NCI-H128 (cell line): ENCODE measurements at regions not wholly inside any gene's neighbourhood (a gene's known extent, or its start where the extent isn't known, plus 50 kb on each side); places are given as distances from the start of the nearest gene placed in this dataset.
"Not testable (repeated sequence)": the region's sequence is repeated elsewhere in the genome, so short reads cannot be mapped to it uniquely, and the experiment has no call there.

ENCODE experiments used
- DNase-seq: peaks from one replicate; lab custom pipeline; 2025; ENCODE audit not compliant: unreplicated experiment; lab: John Stamatoyannopoulos, UW

DNA sequence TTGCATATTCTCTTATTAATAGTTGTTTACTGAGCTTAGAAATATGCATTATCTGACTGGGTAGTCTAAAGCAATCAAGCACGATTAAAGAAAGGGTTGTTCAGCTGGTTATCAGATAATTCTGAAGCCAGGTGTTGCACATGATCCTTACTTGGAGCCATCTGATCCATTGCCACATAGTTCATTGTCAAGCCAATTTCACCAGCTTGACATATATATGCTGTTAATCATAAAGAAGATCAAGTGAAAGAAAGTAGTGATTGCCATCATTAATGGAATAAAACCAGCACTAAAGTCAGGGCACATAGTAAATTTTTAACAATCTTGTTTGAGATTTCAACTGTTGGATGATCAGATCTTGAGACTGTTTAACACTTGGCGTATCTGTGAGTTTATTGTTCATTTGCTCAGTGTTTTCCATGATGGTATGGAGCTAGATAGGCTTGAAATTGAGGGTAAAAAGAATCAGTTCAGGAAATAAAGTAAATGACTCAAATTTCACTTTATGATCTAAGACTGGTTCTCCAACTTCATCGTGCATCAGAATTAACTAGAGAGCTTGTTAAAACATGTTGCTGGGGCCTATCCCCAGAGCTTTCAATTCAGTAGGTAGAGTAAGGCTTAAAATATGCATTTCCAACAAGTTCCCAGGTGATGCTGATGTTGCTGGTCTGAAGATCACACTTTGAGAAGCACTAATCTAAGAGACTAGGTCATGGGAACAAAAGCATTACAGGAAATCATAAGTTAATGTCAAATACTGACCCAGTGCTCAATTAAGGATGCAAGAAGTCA lies 539.6 kb downstream of the SATB2 start:
- no peak for DNase-seq

DNA sequence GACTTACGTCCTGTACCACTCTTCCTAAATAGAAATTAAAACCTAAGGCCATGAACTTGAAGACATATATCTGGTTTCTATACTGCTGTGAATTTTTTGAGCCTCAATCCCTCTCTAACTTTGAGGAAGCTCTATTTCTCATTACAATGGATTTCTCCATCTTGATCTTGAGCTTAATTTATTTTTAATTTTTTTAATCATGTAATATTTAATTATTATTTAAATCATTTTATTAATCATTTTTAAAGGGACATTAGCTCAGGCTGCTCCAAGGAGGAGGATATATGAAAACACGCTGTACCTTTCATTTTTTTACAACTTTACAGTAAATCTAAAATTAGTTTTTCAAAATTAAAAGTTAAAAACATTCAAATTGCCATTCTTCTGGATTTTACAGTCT lies 540.5 kb downstream of the SATB2 start:
- no peak for DNase-seq

DNA sequence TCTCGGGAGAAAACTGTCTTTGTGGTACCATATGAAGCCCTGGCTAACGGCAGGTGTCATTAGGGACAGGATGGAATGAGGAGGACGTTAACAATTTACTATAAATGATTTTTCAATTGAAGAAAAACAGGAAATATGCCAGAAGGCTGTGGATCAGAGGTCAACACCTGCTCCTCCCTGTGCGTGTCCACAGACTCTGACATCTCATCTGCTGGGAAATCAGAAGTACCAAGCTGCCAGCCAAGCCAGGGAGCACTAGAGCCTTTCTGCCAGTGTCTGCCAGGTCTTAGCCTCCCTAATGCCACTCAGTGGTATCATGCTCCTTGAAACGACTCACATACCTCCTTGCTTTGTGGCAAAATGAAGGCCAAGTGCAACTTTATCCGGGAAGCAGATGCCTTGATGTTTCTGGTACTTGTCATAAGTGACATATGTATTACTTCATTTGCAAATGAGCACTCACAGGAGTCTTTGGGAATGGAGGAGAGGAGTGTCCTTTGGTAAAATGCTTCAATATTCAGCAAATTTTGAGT lies 541.1 kb downstream of the SATB2 start:
- no peak for DNase-seq

DNA sequence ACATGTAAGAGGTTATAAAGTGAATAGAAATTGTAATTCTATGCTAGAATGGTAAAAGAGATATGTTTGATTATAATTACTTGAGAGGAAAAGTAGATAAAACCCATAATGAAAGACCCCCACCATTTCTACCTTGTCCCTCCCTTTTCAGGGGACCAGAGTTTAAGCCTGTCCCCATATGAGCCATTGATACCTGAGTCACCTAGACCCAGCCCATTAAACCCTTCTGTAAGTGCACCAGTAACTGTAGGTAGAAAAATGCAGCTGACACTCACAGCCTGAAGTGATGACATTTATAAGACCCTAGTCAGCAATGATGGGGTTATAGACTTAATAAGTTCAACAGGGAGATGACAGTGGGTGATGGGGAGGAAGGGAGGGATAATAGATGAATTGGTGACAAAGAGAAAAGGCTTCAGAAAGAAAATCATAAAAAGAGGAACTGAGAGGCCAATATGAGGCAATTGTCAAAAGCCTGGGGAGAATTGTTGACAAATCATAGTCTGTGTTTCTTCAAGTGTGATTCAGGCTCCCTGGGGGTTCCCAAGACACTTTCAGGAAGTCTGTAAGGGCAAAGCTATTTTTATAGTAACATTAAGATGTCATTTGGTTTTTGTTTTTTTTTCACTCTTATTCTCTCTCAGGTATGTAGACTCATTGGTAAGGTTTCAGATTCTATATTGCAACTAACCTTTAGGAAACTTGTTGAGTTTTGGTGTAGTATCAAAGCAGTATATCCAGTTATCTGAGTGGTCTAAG lies 544.2 kb downstream of the SATB2 start:
- no peak for DNase-seq

DNA sequence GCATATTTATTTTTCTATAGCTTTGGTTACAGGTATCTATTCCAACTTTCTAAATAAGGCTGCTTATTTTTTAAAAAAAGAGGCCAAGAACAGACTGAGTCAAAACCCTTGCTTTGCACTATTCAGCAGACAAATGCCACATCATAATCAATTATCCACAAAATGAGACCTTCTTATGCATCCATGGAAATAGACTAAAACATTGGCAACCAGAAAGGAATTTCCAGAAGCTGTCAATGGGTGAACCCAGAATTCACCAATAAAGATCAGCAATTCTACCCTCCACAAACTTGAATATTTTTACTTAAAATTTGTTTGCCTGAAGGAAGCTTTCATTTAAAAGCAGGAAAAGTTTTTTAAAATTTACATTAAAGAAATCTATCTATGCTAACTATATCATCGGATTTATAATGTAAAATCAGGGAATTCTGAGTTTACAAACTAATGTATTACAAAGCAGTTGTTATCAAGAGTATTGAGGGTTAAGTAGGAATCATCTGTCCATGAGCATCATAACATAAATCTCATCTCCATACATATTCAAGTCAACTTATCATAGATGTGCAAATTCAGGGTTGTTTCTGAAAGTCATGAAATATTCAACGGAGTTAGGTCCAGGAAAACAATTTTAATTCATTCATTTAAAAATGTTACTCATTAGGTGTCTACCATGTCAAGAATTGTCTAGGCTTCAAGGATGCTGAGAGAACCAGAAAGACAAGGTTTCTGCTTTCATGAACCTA lies 548.0 kb downstream of the SATB2 start:
- no peak for DNase-seq

DNA sequence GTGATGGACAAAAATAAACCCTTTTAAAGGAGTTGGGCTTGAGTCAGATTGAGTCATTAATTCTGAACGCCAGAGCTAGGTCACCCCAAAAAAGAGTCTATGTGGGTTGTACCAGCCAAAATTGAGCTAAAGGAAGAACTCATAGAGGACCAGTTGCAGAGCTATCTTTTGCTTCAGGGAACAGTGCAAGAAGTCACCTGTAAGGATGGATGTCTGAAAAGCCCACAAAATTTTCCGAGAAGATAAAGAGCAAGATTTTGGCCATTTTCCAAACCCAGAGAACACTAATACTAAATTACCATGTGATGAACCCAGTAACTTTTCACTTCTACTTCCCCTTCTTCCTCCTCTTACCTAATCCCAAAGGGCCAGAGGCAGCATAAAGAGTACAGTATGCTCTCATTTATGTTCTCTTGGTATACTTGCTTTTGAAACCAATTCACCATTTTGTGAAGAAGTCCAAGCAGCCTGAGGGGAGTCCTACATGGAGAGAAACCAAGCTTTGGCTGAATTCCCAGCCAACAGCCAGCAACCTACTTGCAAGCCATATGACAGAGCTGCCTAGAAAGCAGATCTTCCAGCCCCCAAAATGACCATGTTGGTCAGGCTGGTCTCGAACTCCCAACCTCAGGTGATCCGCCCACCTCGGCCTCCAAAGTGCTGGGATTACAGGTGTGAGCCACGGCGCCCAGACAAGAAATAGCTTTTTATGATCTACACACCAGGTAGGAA lies 551.7 kb downstream of the SATB2 start:
- no peak for DNase-seq

DNA sequence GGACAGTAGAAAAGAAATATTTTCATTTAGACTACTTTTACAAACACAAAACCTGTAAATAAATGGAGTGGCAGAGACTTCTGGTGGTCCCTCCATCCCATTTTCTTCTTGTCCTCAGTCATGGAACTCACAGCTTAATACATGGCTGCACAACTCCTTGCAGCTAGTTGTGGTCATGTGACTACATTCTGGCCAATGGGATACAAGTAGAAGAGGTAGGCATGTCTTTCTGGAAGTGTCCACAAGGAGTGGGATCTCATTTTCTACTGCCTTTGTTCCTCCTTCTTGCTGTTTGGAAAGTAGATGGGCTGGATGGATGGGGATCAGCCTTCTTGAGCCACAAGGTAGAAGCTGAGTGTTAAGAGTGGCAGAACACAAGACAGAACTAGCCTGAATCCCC lies 555.8 kb downstream of the SATB2 start:
- no peak for DNase-seq

DNA sequence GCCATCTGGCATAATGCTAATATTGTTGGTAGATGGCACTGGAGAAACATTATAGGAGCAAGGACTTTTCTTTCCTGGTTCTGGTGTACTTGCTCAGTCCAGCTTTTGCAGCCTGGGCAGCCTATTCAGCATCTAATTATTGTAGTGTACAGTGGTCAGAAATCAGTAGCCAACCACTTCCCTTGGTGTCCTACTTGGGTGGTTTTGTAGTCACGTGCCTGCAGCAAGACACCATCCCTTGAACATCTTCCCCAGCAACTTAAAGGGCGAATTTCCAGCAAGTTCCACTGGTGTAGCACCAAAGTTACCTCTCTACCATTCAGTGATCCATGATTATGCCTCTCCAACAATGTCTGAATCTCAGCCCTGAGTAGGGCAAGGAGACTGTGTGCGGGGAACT lies 557.6 kb downstream of the SATB2 start:
- no peak for DNase-seq

DNA sequence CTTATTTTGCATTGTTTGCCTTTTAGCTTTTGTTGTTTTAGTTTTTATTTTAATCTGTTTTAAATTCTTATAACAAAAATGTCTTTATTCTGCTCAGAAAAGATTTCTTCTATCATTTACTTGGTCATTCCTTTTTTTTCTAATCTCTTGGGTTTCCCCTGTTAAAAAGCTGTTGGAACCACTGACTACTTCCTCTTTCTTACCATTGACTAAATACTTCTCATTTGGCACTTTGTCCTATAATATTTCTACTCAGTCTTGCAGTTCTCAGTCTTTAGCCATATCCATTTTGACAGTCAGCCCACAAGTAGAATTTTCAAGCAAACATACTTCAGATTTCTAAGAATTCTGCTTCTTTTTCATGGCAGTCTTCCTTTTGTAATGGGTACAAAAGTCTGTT lies 567.2 kb downstream of the SATB2 start:
- no peak for DNase-seq

DNA sequence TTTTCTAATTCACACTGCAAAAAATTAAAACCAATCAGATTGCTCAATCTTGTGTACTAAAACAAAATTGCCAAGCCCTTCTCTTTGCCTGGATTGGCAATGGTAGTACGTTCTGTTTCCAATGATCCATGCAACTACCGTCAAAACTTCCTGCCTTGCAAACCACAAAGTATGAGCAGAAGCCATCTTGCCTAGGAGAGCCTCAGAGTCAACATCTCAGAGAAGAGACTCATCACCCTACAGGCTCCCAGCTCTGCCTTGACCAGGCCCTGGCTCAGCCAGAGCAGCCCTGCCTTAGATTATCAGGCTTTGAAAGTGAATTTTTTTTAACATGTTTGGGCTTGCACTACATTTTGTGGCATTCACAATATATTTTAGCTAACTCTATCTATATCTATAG lies 574.1 kb downstream of the SATB2 start:
- DNase-seq: no peak

DNA sequence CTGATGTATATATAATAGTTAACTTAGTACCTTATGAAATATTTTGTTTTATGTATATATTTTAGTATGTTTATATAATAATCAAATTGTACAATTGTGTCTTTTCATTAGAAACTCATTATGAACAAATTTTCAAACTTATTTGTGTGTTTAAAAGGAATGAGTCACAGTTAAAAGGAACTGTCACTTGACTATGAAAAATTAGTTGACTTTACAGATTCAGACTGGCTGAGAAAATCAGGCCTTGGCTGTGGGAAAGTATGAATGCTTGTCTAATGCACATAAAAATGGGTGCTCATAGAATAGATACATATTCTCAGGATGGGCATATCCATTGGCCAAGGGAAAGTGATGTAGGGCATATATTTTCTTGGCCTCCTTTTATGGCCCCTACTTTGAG lies 576.8 kb downstream of the SATB2 start:
- no peak for DNase-seq

DNA sequence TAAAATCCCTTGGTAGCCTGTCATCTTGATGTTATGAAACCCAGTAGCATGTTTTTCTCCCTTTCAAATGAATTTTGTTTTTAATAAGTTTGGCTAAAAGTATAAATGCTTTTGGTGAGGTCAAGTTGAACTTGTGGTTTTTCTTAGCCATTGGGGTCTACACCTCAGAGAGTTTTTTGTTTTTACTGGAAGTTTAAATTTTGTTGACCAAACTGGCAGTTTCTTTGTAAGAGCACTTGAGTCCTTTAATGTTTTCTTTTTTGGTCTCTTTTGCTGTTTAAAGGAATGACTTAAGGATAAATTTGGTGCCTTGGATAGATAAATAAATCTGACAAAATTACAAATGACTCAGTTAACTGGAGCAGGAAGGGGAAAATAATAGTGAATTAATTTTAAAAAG lies 577.3 kb downstream of the SATB2 start:
- DNase-seq: no peak

DNA sequence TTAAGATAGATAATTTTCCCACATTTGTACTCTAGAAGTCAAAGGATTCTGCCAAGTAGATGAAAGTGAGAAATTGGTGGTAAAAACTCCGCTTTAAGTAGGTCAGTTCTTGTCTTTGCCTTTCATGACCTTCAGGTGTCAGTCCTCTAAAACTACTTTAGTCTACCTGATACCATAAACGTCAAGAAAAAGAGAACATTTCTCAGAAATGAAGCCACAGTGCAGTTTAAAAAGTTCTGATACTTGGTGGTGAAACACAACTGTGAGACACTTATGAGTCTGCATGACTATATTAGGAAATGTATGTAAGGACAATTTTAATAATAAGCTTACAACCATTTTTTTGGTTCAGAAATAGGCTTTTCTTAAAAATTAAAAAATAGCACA lies 583.3 kb downstream of the SATB2 start:
- no peak for DNase-seq

DNA sequence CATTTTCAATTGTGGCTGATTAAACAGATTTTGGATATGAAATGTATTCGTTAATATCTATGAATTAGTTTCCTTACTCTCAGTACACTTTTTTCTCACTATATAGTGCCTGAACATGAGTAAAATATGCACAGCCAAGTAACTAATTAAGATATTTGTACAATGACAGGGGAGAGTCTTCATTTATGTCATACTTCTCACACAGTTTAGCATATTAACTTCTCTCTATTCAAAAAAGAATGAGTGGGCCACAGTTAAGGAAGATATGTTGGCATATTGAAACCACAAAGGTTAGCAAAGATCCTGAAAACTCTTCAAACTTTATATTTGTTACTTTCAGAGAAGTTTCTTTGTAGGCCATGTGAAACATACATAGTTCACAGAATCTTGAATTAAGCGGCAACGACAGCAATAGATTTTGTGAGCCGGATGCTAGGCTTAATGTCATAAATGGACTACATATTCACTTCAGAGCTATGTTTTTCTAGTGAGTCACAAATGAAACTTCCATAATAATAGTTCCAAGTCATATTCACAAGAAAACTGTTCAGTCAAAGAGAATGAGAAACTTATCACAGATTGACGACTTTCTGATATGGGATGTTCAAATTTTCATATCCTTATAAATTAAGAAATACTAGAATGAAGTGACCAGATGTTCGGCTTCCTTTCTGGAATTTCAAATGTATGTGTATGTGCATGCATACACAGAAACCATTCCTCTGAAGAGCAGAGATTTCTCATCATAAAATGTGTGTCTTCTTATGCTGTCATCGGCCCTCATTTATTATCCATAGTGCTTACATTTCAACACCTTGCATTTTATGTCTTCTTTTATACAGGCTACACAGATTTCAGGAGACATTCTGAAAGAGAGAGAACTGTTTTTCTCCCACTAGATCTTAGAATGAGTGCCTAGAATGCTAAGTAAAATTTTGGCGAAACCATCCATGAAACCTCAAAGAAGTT lies 584.0 kb downstream of the SATB2 start:
- DNase-seq: no peak

DNA sequence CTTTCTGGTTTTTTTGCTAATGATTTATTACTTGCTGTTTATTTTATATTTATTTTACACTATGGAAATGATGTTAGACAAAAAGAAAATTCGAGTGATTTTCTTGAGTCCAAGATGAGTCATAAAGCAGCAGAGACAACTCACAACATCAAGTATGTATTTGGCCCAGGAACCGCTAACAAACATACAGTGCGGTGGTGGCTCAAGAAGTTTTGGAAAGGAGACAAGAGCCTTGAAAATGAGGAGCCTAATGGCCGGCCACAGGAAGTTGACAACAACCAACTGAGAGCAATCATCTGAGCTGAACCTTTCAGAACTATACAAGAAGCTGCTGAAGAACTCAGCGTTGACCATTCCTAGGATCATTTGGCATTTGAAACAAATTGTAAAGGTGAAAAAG lies 594.1 kb downstream of the SATB2 start:
- no peak for DNase-seq

DNA sequence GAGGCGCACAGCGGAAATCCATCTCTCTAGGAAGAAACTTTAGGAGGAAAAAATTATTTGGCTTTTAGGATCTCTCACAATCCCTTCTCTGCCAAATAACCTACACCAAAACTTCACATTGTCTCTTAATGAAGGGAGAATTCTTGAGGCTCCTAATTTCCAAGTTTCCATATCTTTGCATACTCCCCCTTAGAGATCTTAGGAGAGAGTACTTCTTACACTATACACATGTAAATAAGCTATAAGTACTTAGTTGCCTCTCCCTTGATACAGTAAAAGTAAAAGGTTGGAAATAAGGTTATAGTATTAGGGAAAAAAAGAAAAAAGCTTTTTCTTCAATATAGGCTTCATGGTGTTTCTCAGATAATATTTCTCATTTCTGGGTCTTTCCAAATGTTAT lies 596.7 kb downstream of the SATB2 start:
- no peak for DNase-seq

DNA sequence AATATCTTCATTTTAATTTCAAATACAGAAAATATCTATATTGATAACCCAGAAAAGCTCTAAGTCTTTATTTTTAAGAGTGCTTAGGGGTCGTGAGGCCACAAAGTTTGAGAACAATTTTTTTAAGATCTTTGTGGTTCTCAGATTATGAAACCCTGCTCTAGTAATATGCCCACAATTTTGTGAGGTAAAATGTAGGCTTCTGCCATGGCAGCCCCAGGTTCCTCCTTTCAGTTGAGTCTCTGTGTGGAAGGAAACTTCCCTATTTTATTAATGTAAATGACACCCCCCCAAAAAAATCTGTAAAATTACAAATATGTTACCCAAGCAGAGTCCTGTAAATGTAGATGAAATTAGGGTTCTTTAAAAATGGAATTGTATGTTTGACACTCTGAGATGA lies 600.5 kb downstream of the SATB2 start:
- DNase-seq: no peak

DNA sequence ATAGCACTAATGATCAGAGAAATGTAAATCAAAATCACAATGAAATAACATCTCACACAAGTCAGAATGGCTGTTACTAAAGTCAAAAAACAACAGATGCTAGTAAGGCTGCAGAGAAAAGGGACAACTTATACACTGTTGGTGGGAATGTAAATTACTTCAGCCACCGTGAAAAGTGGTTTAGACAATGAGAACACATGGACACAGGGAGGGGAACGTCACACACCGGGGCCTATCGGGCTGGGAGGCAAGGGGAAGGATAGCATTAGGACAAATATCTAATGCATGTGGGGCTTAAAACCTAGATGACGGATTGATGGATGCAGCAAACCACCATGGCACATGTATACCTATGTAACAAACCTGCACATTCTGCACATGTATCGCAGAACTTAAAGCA lies 602.0 kb downstream of the SATB2 start:
- DNase-seq: not testable (repeated sequence)

DNA sequence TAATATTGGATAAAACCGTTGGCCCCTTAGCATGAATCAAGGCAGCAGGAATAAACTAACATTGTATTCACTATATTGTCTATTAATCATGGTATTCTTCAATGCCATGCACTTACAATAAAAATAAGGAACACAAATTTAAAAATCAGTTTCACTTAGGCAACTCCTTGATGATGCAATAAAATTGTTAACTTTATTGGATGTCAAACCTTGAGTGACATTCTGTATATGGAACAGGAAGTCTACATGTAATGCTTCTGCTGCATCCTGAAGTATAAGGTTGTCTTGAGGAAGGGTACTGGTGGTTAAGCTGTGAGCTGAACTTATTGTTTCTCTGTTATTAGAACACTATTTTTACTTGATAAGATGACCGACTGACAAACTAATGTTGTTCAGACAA lies 605.5 kb downstream of the SATB2 start:
- DNase-seq: no peak

DNA sequence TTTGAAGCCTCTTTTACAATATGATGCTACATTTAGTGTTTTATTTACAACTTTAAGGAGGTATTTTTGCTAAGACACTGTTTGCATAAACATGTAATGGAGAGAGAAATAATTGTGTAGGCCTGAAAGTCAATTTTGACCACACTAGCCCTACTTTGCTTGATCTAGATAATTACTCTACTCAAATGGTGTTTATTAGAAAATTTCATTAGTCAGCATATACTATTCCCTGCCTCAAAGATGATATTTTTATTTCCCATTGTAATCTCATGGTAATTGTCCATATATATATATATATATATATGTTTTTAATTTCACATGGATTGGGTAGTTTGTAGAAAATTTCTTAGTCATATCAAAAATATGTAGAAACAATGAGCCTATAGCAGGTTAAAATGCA lies 632.2 kb downstream of the SATB2 start:
- DNase-seq: no peak
